GM18508 (cell line): ENCODE measurements at regions not wholly inside any gene's neighbourhood (a gene's known extent, or its start where the extent isn't known, plus 50 kb on each side); places are given as distances from the start of the nearest gene placed in this dataset.

ENCODE experiments used
- ATAC-seq: cut with Tn5 transposase; IDR thresholded peaks from one replicate; pipeline ENCODE4 v1.9.1; 2021; ENCODE audit warnings: moderate number of reproducible peaks; ENCODE audit not compliant: insufficient read depth, unreplicated experiment

- ATAC-seq: no peak
Observed at GRCh38 chr3:182369861-182370260, 423.4 kb upstream of the ATP11B start.

DNA sequence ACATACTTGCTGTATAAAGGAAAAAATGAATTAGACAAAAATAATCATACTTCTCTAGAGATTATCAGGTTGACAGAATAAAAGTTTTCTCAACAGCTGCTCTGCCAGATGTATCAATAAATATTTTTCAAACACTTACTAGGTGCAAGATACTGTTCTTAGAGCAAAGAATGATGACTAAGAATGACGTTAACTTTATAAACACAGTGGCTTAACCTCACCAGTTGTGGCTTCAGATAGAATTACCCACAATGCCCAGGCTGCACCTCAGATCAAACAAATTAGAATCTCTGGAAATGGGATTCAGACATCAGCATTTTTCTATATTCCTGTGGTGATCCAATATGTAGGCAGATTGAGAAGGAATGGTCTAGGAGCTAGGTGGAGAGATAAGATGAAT, 422.4 kb upstream of the ATP11B start:
- no peak for ATAC-seq

- no peak for ATAC-seq
Observed at GRCh38 chr3:182375916-182376315, 417.4 kb upstream of the ATP11B start.

DNA sequence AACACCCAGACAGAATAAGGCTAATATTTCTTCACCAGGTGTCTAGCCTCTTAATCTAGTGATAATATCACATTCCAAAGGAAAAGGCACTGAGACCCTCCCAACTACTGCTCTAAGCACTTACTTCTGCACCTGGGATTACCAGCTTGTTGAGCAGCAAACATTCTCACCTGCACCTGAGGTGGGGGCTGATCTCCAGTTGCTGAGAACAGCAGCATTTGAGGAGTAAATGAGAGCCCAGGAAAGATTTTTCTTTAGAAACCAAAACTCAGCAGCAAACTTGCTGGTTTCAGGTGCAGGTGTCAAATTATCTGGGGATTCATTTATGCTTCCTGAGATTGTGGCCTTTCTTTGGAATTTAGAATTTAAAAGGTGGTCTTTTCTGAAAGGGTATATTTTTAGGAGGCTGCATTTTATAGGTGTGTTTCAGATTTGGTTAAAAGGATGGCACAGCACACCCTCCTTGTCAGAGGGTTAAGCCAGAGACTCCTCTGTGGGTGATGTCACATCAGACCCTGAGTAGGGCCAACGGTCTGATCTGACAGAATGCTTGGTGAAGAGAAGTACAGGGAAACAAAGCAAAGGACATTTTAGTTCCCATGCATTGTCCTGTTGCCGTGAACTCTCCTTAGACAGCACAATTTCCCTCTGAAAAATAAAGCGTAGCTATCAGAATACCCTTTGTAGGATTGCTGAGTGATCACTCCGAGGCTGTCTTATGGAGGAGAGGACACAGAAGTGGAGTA, 411.0 kb upstream of the ATP11B start:
- ATAC-seq: no peak

- no peak for ATAC-seq
Observed at GRCh38 chr3:182384221-182384620, 409.1 kb upstream of the ATP11B start.

- no peak for ATAC-seq
Observed at GRCh38 chr3:182385356-182385755, 407.9 kb upstream of the ATP11B start.

- ATAC-seq: no peak
Observed at GRCh38 chr3:182388506-182388905, 404.8 kb upstream of the ATP11B start.

DNA sequence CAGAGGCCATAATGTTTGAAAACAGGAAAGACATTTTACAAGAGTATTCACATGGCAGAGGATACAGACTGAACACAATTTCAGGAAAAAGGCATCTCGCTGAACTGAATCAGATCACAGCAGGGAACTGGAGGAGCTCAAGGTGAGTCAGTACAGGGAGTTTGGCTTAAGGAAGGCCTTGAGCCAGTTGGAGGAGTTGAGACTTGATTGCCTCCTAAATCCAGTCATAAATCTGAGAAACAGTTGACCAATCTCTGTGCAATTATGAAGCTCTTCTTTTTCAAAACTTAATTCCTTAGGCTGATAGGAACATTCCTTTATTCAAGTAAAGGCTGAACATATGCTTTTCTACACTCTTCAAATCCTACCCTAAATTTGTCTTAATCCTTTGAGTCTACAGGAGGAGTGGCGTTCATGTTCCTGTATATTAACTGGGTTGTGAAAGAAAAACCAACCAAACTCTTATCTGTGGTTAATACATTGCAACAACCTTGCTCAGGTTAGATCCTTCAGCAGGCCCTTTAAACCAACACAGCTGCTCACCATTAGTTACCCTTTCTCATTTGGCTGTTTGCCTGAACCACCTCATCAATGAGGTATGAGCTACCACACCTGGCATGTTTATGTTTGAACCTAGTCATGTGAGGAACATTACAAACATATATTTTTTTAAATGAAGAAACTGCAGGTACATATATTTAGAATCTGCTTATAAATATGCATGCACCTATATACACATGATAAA, 404.1 kb upstream of the ATP11B start:
- no peak for ATAC-seq

GRCh38 chr3:182390421-182390820, 402.9 kb upstream of the ATP11B start:
- ATAC-seq: no peak

GRCh38 chr3:182392182-182392937, 400.9 kb upstream of the ATP11B start:
- ATAC-seq: no peak

DNA sequence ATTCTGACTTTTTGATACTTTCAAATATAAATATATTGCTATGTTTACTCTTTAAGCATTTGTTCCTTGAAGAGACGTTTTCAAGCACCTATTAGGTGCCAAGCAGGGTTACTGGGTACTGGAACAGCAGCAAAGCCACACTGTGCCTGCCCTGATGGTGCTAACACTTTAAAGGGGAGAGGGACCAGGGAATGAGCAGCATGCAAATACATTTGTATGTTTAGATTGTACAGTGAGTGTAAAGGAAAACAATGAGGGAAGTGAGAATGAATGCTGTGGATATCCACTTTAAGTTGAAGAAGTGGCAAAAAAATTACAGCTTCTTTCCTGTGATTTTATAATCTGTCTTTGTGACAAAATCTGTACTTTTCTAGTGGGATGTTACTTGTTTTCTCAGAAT, 400.2 kb upstream of the ATP11B start:
- no peak for ATAC-seq

DNA sequence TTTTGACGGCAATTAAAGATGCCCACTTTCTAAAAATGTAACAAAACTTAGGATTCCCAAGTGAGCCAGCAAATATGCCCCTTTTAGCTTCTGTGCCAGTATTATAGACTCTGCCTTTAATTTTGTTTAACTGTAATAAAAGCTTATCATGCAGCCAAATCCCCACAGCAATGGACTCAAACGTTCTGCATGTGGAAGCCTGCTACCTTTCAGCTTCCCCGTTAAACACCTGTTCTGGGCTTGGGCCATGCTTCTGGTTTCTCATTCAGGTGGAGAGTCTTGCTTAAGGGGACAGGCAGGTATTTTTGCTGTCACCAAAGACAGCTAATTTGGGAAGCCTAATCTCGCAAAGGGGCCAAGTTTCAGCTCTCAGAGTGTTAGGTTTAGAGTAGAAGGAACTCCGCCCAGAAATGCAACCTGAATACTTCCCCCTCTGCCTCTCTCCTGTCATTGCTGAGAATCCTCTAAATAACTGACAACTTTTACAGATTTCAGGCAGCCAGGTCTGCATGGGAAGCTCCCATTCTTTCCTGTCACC, 399.4 kb upstream of the ATP11B start:
- ATAC-seq: no peak

DNA sequence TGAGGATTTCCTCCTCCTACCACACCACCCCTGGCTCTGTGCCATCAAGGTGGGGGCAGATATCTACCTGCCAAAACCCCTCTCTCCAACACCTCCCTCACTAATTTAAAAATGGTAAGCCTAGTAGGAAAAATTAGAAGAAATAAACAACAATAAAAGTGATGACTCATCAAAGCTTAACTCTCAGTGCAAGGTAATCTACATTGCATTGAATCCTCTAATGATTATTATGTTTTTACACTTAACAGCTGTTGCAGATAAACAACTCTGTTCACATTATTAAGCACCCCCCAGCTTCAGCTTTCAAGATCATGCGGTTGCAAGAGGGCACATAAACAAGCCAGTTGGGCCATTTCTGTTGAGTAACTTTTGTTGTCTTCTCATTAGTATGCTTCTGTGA, 396.1 kb upstream of the ATP11B start:
- no peak for ATAC-seq

GRCh38 chr3:182399978-182400737, 393.1 kb upstream of the ATP11B start:
- ATAC-seq: no peak

DNA sequence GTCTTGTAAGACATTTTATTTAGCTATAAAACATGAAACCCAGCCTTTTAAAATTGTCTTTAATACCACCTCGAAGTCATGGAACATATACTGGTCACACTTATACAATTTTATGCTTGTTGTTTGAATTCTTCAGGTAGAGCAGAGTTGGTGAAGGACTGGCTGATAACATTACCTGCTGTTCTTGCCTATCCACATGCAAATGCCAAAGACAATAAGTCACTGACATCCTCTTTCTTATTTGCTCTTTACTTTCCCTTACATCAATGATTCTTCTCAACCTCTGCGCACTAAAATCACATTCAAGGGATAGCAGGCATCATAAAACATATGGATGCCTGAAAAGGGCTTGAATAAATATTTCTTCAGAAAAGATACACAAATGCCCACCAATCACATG, 392.5 kb upstream of the ATP11B start:
- no peak for ATAC-seq

- no peak for ATAC-seq
Observed at GRCh38 chr3:182404031-182404430, 389.3 kb upstream of the ATP11B start.

DNA sequence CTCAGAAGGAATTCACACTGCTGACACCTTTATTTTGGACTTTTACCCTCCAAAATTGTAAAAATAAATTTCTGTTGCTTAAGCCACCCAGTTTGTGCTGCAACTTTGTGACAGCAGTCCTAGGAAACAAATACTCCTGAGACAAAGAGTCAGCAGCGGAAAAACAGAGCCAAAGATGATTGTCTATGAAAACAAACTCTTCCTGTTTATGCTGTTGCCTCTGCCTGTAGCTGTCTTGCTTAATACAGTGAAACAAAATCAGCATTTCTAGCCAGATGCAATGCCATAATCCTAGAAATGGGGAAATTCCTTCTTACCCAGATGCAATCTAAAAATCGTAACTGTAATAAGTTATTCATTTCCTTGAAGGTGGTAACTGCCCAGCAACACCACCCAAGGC, 387.5 kb upstream of the ATP11B start:
- no peak for ATAC-seq

- ATAC-seq: no peak
Observed at GRCh38 chr3:182406786-182407185, 386.5 kb upstream of the ATP11B start.

GRCh38 chr3:182410051-182410450, 383.3 kb upstream of the ATP11B start:
- ATAC-seq: no peak

DNA sequence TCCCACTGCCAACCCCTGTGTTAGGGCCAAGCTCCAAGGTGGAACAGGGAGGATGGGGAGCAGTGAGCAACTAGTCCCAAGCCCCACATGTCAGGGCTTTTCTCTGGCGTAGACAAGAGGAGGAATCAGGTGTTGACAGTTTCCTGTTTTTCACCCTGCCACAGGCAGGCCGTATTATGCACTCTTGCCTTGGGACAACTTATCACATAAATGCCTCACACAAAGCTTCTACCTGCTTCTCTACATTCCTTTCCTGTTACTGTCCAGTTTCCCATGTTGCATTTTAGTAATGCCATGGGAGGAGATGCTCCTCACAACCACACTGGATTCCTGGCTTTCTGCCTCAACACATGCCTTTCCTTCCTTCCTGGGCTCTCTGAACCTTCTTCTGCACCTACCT, 381.2 kb upstream of the ATP11B start:
- ATAC-seq: no peak
